ENCODE measurements at regions not wholly inside any gene's neighbourhood (a gene's known extent, or its start where the extent isn't known, plus 50 kb on each side); places are given as distances from the start of the nearest gene placed in this dataset.

DNA sequence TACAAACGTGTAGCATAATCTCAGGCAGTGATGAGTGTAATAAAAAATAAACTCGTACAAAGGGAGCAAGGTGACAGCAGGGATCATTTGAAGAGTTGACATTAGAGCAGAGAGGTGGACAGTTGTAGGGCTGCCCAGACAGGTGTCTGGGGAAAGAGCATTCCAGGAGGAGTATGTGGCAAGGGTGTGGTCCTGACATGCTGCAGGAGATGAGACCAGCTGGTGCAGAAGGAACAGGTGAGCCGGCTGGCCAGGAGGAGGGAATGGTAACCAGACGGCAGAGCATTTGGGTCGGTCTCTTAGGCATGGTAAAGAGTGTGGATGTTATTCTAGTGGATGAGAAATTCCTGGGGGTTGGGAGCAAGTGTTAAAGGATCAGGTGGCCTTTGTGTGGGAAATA lies 306.3 kb downstream of the LMX1A start:
- TF ChIP-seq, protein P1, sequence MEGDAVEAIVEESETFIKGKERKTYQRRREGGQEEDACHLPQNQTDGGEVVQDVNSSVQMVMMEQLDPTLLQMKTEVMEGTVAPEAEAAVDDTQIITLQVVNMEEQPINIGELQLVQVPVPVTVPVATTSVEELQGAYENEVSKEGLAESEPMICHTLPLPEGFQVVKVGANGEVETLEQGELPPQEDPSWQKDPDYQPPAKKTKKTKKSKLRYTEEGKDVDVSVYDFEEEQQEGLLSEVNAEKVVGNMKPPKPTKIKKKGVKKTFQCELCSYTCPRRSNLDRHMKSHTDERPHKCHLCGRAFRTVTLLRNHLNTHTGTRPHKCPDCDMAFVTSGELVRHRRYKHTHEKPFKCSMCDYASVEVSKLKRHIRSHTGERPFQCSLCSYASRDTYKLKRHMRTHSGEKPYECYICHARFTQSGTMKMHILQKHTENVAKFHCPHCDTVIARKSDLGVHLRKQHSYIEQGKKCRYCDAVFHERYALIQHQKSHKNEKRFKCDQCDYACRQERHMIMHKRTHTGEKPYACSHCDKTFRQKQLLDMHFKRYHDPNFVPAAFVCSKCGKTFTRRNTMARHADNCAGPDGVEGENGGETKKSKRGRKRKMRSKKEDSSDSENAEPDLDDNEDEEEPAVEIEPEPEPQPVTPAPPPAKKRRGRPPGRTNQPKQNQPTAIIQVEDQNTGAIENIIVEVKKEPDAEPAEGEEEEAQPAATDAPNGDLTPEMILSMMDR (conservative IDR thresholded peaks at IDR 0.05; ENCODE audit: low read depth, low read length) = no peak
- no peak for TF ChIP-seq EZH2 (IDR thresholded peaks at IDR 0.05; ENCODE audit: low read length, unreplicated experiment)

Measured in PC-3 (cell line).